ENCODE measurements at regions not wholly inside any gene's neighbourhood (a gene's known extent, or its start where the extent isn't known, plus 50 kb on each side); places are given as distances from the start of the nearest gene placed in this dataset.

DNA sequence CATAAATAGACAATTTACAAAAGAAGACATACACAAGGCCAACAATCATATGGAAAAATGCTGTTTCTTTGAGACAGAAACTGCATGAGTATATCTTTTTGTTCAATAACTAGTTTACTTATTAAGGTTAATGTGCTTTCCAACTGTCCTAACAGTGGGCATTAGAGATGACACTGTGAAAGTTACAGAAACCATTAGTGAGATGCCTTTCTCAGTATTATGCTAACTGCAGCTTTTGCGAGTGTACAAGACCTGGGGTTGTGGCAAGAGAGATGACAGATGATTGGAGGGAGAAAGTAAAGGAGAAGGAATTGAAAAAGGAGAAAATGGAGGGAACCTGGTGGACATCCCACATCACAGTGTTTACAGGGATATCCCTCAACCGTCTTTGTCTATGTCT lies 640.5 kb downstream of the ZPLD1 start:
- DNase-seq, result no peak

DNA sequence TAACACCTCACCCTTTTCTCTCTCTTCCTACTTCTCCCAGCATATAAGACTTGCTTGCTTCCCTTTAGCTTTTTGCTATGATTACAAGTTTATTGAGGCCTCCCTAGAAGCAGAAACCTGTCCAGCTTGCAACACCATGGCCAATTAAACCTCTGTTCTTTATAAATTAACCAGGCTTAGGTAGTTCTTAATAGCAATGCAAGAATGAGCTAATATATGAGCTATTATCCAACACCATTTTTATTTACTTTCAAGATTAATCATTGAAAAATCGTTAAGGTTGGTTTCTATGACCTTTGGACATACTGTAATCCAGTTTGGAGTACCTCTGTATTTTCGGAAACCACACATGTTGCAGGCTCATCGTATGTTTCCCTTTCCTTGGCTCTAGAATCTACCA lies 643.1 kb downstream of the ZPLD1 start:
- no peak for DNase-seq

DNA sequence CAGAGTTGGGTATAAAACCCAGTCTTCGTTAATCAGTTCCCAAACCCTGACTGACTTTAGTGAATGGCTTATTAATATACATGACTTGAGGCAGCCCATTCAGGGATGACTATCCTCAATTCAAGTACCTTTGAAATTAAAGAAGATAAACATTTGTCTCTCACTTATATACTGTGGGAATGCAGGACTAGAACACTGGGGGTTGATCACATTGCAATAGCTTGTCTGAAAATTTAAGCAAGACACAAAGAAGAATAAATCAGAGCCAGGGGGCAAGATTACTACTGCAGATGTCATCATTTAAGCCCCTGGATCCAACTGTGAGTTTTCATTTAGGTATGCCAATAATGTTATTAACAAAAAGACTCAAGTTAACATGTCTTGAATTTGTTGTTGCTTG lies 647.7 kb downstream of the ZPLD1 start:
- DNase-seq, result no peak

DNA sequence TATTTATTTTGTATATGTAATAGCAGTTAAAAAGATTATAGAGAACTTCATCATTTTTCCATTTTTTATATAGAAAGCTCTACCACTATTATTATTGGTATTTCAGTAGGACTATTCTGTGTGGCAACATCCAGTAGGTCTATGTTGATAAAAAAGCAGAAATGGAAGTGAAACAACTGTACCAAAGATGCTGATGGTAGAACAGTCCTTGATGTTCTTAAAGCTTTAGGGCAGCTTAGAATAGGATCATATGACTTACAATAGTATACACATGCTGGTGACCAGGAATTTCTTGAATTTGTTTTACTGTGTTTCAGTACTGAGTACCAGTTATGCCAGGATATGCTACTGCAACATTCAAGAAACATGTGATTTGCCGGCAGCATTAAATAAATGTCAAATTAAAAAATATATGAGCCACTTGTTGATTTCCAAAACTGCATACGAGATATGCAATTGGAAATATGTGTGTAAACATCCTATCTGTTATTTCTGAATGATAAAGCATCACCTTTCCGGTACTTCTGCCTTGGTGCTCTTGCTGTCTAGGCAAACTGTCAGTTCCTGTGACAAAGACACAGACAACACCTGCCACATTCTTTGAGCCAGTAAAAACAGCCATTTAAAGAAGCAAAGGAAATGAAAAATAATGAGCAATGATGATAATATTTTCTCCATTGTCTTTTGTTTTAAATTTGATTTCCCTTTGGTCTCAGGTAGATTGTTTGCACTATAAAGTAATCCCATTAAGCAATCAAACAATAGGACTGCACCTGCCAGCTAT lies 649.2 kb downstream of the ZPLD1 start:
- no peak for DNase-seq

DNA sequence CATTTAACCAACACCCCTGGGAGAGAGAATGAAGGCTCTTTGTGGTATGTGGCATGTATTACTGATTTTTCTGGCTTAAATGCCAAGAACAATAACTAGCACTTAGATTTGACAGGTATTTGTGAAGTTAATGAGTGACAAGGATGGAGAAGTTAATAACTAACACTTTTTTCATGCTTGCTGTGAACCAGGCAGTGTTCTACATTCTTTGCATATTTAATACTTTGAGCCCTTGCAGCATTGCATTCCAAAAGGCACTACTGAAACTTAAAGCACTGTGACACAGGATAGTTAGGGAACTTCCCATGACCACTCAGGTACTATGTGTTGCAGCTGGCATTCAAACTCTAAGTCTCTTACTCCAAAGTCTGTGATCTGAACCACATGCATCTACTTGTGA lies 650.6 kb downstream of the ZPLD1 start:
- DNase-seq, result no peak

DNA sequence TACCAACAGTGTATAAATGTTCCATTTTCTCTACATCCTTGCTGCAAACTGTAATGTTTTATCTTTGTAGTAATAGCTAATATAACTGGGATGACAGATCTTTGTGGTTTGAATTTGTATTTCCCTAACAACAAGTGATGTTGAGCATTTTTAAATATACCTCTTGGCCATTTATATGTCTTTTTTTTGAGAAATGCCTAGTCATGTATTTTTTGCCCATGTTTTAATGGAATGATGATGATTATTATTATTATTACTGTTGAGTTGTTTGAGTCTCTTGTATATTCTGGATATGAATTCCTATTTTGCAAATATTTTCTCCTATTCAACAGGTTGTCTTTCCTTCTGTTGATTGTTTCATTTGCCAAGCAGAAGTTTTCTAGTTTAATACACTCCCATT lies 654.9 kb downstream of the ZPLD1 start:
- no peak for DNase-seq

DNA sequence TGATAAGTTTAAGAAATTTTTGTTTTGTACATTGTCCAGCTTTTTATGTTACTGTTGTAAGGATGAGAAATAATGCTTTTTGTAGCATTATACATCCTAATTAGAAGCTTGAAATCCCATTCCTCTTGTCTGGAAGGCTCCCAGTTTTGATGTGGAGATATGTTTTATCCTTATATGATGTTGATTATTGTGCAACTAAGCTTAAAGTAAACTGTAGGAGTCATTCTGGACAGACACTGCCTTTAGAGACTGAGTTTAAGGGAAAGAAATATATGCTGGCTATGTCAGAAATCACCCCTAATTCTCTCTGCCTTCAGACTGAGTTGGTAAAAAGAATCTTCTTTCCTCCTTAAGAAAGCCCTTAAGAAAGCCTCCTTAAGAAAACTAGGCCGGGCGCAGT lies 670.4 kb downstream of the ZPLD1 start:
- no peak for DNase-seq

DNA sequence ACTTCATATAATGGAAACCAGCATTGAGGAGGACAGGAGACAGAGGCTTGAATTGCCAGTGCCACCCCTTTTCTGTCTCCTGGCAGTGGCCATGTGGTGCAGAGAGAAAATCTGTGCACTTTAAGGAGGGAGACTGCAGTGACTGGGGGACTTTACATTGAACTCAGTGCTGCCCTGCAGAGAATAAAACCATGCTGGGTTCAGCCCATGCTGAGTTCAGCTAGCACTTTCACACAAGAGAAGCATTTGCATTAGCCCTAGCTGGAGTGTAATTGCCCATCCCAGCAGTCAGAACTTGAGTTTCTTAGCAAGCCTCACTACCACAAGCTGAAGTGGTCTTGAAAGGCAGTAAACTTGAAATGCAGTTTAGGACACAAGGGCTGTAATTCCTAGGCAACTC lies 677.5 kb downstream of the ZPLD1 start:
- no peak for DNase-seq

DNA sequence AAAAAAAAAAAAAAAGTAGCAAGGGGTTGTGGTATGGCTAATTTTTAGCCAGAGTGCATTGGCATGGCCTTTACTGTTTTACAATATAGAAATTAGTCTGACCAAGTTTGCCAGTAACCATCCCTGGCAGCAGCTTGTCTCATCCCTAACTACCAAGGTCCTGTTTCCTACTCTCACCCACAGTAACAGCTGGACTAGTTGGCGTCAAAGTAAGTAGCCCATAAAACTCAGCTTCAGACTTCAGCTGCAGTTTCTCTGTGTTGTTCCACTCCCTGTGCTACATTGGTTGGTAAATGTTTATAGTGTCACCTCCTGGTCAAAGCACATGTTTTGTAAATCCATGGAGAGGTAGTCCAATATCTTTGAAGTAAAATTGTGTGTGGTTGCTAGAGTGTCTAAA lies 691.3 kb downstream of the ZPLD1 start:
- no peak for DNase-seq

DNA sequence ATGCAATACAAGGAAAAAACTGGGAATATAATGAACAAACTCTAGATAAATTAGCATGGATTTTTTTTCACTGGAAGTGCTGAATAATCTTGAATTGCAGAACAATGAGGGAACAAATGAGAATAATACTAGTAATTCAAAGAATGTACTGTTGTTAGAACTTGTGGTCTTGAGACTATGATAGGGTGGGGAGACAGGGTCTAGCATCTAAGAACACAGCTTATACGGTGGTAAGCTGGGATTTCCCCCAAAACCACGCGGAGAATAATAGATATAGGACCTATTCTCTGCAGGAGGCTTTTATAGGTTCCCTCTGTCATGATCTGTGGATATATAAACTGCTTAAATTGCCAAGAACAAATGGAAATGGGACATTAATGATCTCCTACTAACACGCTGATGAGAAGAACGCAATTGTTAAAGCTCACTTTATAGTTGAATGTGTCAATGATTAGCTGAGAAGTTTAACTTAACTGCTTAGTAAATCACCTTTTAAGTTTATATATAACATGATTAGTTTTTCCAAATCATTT lies 692.3 kb downstream of the ZPLD1 start:
- no peak for DNase-seq

DNA sequence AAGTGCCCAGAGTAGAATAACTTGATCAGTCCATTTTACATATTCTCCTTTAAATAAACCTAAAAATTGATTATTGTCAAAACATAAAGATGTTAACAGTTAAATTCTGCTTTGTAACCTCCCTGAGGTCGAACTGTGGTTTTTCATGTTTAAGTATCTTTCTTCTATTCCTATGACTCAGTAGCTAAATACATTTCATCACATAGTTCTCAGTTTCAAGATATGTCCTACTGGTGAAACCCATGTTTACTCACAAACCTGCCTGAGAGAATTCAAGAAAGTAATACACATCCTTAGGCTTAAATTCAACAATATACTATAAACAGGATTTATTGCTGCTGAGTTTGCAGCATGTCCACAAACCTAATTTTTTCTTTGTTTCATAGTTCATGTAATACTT lies 692.9 kb downstream of the ZPLD1 start:
- no peak for DNase-seq

DNA sequence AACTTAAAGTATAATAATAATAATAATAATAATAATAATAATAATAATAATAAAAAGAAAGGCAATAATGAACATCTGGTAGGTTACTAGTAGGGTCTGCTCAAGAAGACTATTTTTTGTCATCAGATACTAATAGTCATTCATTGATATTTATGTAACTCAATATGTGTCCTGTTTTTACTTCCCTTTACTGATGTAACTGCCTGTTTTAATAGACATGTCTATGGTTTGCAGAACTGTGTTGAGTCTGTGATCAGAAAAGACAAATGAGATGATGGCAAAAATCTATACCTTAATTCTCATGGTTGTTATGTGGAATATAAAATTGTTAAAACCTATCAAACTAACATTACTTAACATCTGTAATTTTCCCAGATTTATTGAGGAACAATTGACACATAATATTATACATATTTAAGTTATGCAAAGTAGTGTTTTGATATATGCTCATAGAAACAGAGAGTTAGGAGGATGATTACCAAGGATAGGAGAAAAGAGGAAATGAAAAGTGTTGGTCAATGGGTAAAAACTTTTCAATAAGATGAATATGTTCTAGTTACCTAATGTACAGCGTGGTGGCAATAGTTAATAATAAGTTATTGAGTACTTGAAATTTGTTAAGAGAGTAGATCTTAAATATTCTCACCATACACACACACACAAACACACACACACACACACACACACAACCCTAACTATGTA lies 699.4 kb downstream of the ZPLD1 start:
- DNase-seq, result no peak

DNA sequence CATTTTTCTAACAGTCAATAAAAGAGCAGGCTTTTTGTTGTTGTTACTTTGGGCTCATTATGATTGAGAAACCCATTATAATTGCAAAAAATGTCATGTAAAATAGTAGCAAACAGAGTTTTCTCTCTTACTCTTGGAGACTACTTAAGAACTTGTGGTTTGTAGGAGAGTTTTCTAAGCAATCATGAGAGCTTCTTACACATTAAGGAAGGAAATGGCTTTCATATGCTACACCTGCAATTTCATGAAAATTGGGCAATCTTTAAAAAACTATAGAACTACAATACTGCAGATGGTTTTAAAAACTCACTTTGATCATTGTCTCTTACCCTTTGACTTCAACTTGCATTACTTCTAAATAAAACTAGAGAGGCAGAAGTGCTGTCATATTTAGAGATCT lies 701.8 kb downstream of the ZPLD1 start:
- DNase-seq, result no peak

DNA sequence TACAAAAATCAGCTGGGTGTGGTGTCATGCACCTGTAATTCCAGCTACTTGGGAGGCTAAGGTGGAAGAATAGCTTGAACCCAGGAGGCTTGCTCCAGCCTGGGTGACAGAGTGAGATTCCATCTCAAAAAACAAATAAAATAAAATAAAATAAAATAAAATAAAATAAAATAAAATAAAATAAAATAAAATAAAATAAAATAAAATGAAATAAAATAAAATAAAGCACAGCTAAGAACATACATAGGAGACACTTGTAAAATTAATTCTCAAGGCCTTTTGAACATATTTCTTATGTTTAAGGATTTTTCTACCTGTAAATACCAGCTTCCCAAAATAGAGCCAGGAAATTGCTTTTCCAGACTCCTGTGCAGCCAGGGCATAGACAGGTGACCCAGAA lies 703.0 kb downstream of the ZPLD1 start:
- no peak for DNase-seq

DNA sequence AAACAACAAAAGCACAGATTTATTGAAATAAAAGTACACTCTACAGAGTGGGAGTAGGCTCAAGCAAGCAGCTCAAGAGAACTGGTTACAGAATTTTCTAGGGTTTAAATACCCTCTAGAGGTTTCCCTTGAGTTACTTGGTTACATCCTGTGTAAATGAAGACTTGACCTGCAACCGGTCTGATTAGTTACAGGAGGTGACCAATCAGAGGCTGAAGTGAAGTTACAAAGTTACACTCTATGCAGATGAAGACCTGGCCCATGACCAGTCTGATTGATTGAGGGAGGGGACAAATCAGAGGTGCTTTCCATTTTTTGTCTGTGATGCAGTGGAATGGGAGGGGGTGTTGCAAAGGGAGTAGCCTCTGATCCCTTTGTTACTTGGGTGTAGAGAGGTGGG lies 723.4 kb downstream of the ZPLD1 start:
- no peak for DNase-seq

DNA sequence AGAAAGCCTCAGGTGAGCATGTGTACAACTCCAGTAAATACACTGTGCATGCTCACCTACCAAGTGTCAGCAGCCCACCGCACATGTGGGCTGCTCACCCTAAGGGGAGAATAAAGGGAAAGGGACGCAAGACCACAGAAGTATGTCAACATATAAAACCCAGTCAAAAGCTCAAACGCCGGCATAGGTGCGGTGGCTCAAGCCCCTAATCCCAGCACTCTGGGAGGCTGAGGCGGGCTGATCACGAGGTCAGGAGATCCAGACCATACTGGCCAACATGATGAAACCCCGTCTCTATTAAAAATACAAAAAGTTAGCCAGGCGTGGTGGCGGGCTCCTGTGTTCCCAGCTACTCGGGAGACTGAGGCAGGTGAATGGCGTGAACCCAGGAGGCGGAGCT lies 732.1 kb downstream of the ZPLD1 start:
- DNase-seq, result no peak

DNA sequence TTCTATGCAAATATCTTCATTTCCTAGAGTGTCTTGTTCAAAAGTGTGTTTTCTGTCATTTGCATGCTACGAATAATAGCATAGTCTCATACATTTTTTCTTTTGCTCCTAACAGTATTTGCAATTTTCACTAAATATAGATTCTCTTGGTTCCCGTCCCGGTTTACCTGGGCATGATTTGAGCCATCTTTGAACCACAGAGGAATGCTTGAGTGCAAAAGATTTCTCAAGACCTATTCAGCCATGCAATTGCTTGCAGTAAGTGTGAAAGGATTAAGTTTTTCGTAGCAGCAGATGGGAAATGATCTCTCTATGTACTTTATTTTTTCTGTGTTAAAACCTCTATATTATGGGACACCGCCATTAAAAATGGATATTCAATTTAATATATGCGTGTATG lies 733.0 kb downstream of the ZPLD1 start:
- DNase-seq, result no peak

DNA sequence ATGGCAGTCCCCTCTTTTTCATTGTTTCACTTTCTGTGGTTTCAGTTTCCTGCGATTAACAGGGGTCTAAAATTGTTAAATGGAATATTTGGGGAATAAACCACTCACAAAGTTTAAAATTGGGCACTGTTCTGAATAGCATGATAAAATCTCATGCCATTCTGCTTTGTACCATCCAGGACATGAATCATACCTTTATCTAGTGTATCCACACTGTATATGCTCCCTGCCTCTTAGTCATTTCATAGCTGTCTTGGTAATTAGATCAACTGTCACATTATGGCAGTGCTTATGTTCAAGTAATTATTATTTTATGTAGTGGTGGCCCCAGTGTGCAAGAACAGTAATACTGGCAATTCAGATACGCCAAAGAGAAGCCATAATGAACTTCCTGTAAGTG lies 734.5 kb downstream of the ZPLD1 start:
- no peak for DNase-seq

DNA sequence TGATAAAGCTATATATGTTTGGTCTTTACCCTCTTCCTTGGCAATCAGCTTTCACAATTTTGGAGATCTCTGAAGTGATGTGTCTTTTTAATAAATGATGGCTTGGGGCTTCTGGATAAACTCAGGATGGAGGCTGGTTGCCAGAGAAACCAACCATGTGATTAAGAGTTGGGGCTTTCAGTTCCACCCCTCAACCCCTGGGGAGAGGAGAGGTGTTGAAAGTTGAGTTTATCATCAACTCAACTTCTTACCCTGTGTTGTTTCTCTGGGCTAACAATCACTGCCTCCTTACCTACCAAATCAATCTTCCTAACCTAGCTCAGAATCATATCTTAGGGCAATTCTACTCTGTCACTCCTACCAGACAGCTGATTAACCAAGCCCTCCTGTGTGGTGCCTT lies 735.8 kb downstream of the ZPLD1 start:
- no peak for DNase-seq

DNA sequence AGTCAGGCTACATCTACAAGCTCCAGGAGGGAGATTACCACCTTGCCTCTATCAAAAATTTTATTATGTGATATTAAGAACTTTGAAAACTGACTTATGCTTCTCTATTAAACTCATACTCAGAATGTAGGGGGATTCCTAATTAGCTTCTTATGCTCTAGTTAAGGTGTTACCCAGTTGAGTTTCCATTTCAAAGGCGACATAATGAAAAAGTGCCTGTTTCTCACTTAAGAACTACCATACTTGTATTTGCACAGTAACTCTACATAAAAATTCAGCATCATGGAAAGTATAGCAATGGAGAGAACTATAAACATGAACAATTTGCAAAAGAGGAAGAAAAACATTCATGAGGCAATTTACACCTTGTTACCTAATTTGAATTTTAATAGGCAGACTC lies 739.1 kb downstream of the ZPLD1 start:
- no peak for DNase-seq

DNA sequence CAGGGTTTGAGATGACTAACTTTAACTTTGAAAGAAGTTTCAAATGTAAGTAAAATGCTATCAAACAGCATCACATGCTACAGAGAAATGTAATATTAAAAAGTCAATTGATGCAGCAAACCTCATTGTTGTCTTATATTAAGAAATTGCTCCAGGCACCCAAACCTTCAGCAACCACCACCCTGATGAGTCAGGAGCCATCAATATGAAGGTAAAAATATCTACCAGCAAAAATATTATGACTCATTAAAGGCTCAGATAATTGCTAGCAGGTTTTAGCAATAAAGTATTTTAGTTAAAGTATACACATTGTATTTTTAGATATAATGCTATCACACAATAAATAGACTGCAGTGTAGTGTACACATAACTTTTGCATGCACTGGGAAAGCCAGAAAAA lies 746.3 kb downstream of the ZPLD1 start:
- no peak for DNase-seq

DNA sequence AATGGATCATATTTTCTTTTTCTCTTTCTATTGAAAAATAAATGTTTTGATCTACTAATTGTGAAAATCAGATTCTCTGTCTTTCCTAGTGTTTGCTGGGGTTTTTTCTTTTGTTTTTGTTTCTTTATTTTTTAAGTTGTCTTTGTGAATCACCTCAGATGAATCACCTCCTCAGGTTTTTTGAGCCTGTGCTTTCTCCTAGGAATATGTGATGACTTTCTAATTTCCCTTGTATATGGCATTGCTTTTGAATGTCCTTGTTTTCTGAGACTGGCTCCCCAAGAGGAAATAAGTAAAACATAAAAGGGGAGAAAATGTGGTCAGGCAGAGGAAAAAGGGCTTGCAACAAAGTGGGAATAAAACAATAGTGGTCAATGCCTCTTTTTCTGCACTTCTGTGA lies 750.0 kb downstream of the ZPLD1 start:
- no peak for DNase-seq

DNA sequence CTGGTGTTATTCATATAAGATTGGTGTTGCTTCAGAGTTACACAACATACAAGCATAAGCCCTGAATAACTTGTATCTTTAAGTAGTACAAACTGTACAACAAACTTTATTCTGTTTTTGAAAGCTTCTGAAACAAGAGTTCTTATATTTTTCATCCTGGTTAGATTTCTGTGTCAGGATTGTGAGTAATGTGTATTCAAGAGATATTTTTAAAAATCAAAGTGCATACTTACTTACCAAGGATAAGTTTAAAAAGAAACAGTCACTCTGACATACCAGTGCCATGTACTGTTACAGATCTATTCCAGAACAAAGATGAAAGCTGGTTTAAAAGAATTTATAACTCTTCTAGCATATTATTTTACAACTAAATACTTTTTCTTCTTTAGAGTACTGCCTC lies 755.1 kb downstream of the ZPLD1 start:
- DNase-seq, result no peak

DNA sequence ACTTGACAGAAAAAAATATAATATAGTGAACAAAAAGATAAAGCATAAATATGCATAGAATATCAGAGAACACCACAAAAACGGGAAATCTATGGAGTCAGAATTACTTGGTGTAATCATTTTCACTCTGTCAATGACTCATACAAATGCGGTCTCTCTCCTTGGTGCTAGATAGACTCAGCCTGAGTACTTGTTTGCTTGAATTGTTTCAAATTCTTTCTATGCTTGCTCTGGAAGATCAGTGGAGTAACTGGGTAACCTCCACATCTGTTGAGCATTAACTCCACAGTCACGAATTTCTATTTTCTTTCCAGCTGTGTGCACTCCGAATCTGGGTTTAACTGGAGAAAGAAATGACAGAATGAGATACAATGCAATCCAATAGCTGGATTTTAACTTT lies 760.4 kb downstream of the ZPLD1 start:
- DNase-seq, result no peak

DNA sequence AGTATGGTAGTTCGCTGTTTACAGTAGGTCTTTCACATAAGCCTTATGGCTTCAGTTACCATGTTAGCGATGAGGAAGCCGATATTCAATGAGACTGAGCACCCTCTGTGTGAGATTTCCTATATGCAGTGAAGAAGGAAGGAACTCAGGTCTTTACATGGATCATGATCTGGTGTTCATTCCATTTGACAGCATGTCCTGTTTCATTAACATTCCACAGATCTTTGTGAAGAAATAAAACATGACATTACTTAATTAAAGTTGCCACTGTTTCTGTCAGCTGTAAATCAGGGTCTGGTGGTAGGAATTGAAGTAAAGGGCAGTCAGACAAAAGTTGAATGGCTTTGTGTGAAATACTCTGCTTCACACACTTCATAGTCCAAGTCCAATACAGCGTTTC lies 768.6 kb downstream of the ZPLD1 start:
- no peak for DNase-seq
